Choroid plexus epithelial cell (primary cell): ENCODE measurements at regions not wholly inside any gene's neighbourhood (a gene's known extent, or its start where the extent isn't known, plus 50 kb on each side); places are given as distances from the start of the nearest gene placed in this dataset.
"Not testable (repeated sequence)": the region's sequence is repeated elsewhere in the genome, so short reads cannot be mapped to it uniquely, and the experiment has no call there.

Source experiments
- DNase-seq: peaks from one replicate; pipeline ENCODE4 v3.0.0-alpha.2; 2010; ENCODE audit warnings: low read depth
- H3K4me3 ChIP-seq: 2 replicates; pipeline ENCODE4 v1.5.1; 2011; ENCODE audit warnings: low read depth, mild to moderate bottlenecking, control low read depth, low read length, moderate library complexity
- TF ChIP-seq, protein P1 (sequence below): conservative IDR thresholded peaks from 2 replicates; pipeline ENCODE4 v1.5.1; 2011; ENCODE audit warnings: low read depth, mild to moderate bottlenecking, control low read depth, inconsistent platforms, low read length, moderate library complexity

GRCh38 chr3:113377158-113377557 lies 64.1 kb downstream of the CFAP44 start:
- TF ChIP-seq, protein P1, sequence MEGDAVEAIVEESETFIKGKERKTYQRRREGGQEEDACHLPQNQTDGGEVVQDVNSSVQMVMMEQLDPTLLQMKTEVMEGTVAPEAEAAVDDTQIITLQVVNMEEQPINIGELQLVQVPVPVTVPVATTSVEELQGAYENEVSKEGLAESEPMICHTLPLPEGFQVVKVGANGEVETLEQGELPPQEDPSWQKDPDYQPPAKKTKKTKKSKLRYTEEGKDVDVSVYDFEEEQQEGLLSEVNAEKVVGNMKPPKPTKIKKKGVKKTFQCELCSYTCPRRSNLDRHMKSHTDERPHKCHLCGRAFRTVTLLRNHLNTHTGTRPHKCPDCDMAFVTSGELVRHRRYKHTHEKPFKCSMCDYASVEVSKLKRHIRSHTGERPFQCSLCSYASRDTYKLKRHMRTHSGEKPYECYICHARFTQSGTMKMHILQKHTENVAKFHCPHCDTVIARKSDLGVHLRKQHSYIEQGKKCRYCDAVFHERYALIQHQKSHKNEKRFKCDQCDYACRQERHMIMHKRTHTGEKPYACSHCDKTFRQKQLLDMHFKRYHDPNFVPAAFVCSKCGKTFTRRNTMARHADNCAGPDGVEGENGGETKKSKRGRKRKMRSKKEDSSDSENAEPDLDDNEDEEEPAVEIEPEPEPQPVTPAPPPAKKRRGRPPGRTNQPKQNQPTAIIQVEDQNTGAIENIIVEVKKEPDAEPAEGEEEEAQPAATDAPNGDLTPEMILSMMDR: no peak
- H3K4me3 ChIP-seq: no peak overlapping the region
- no peak for DNase-seq

DNA sequence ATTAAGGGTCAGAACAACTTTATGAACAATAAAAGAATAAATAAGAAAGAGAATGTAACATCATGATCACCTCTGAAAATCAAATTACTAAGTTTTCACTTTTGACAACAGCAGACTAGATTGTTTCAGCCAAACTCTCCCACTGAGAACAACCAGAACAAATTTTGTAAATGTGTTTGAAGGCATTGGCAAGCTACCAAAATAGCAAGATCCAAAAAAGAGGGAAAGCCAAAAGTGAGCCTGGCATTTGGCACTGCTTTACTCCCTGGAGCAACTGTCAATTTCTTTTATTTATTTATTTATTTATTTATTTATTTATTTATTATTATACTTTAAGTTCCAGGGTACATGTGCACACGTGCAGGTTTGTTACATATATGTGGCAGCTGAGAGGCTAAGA lies 67.2 kb downstream of the CFAP44 start:
- no peak for DNase-seq
- TF ChIP-seq, protein P1: no peak

GRCh38 chr3:113366800-113367199 lies 74.5 kb downstream of the CFAP44 start:
- not testable (repeated sequence) for H3K4me3 ChIP-seq, DNase-seq

More for the DNA sequence above, 67.2 kb downstream of the CFAP44 start:
- no peak overlapping the region for H3K4me3 ChIP-seq

DNA sequence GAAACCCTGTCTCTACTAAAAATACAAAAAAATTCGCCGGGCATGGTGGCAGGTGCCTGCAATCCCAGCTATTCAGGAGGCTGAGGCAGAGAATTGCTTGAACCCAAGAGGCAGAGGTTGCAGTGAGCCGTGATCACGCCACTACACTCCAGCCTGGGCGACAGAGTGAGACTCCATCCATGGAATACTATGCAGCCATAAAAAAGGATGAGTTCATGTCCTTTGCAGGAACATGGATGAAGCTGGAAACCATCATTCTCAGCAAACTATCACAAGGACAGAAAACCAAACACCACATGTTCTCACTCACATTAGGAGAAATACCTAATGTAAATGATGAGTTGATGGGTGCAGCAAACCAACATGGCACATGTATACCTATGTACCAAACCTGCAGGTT lies 86.0 kb downstream of the CFAP44 start:
- DNase-seq, H3K4me3 ChIP-seq: not testable (repeated sequence)

GRCh38 chr3:113354307-113354706 lies 87.0 kb downstream of the CFAP44 start:
- no peak for DNase-seq
- TF ChIP-seq, protein P1: no peak
- no peak overlapping the region for H3K4me3 ChIP-seq

DNA sequence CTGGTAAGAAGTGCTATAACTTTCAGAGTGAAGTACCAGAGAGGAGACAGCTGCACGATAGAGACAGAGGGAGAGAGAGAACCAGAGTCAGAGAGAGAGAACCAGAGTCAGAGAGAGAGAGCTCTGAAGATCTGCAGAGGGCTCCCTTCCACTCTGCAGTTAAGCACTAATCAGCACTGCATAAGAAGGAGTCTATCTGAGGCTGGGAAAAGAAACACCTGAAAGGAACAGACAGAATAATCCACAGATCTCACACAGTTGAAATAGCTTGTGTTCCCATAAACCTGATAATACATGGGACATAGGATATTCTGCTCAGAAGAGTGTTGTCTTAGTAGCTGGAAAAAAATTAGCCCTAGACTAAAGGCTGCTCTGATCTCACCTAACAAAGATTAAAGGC lies 87.6 kb downstream of the CFAP44 start:
- no peak for DNase-seq
- no peak overlapping the region for H3K4me3 ChIP-seq
- TF ChIP-seq, protein P1: no peak

DNA sequence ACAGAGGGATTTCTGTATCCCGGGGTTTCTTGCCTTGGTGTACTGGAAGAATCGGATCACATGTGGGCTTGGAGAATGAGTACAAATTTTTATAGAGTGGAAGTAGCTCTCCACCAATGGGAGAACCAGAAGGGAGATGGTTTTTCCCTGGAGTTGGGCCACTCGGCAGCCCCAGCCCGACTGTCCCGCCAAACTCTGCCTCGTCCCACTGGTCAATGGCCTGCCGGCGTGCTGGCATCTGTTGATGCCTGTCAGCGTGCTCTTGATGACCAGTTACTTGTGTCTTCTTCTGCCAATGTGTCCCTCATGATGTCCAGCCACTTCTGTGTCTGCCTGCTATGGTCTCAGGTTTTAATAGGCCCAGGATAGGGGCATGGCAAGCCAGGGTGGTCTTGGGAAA lies 100.5 kb downstream of the CFAP44 start:
- no peak for DNase-seq
- no peak overlapping the region for H3K4me3 ChIP-seq
- TF ChIP-seq, protein P1: no peak

GRCh38 chr3:113339616-113340244 lies 101.6 kb downstream of the CFAP44 start:
- peak; percentile 9 for DNase-seq
- TF ChIP-seq, protein P1: peak; percentile 49
- no peak overlapping the region for H3K4me3 ChIP-seq
